ENCODE measurements at regions not wholly inside any gene's neighbourhood (a gene's known extent, or its start where the extent isn't known, plus 50 kb on each side); places are given as distances from the start of the nearest gene placed in this dataset.

DNA sequence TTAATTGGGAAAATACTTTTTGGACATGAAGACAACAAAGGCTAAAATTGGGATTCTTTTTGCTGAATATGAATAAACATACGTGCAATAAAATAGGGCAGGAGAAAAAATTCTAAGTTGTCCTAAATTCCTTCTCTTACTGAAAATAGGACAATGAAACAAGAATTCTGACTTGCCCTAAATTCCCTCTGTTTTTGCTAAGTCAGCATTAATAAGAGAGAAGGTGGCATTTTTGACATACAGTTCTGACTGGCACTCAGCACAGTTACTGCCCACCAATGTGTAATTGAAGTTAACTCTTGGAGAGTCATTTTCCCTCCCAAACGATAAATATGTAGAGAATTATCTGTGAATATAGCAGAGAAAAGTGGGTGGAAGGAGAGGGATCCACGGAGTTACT is 1021.1 kb upstream of the CDH8 start:
- WGBS, 2 donors = 82 to 85% methylated on average over 3 of the region's 3 CpGs

DNA sequence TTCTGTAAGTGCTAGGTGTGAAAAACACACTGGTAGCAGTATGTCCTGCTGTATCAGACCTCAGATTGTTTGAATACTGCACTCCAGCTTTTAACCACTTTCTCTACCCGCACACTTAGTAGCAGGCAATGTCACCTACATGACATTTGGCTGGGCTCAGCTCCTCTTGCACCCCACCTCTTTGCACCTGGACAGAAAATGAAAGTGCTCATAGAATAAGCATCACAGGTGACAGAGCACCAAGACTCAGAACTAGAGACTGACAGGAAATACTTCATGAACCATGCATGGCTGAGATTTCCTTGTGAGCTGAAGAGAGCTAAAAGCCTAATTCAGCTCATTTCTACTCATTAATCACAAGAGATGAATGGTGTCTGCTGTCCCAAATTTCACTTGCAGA is 1014.2 kb upstream of the CDH8 start:
- WGBS, 2 donors = 55 to 79% methylated on average over 1 of the region's 1 CpG
- Histone ChIP-seq H3K4me1 (no peaks in the 10 kb centered on the region), H3K27ac (no peak overlapping the region), H3K9me3 (no peaks in the 10 kb centered on the region), H3K4me3 (replicated peaks in 1 of 3) (no peak overlapping the region), H3K36me3 (no peaks in the 10 kb centered on the region), H3K27me3 (no peaks in the 10 kb centered on the region)
- TF ChIP-seq, protein P1, sequence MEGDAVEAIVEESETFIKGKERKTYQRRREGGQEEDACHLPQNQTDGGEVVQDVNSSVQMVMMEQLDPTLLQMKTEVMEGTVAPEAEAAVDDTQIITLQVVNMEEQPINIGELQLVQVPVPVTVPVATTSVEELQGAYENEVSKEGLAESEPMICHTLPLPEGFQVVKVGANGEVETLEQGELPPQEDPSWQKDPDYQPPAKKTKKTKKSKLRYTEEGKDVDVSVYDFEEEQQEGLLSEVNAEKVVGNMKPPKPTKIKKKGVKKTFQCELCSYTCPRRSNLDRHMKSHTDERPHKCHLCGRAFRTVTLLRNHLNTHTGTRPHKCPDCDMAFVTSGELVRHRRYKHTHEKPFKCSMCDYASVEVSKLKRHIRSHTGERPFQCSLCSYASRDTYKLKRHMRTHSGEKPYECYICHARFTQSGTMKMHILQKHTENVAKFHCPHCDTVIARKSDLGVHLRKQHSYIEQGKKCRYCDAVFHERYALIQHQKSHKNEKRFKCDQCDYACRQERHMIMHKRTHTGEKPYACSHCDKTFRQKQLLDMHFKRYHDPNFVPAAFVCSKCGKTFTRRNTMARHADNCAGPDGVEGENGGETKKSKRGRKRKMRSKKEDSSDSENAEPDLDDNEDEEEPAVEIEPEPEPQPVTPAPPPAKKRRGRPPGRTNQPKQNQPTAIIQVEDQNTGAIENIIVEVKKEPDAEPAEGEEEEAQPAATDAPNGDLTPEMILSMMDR (IDR thresholded peaks at IDR 0.05) = no peak
- no peak for TF ChIP-seq POLR2A (IDR thresholded peaks at IDR 0.05)
- intact Hi-C loops (cut with DNase I) = no loop called here
- DNase-seq = no peak

More for the DNA sequence above, 1021.1 kb upstream of the CDH8 start:
- Histone ChIP-seq H3K27ac (no peak overlapping the region), H3K4me1 (no peaks in the 10 kb centered on the region), H3K9me3 (no peaks in the 10 kb centered on the region), H3K4me3 (replicated peaks in 1 of 3) (no peak overlapping the region), H3K36me3 (no peaks in the 10 kb centered on the region), H3K27me3 (no peaks in the 10 kb centered on the region)
- intact Hi-C loops (cut with DNase I) = no loop called here
- no peak for DNase-seq
- TF ChIP-seq POLR2A (IDR thresholded peaks at IDR 0.05) = no peak
- TF ChIP-seq, protein P1 (IDR thresholded peaks at IDR 0.05) = no peak

- no peak for DNase-seq
- WGBS, 2 donors = 78 to 82% methylated on average over 7 of the region's 7 CpGs
- H3K27me3 ChIP-seq = no peaks in the 10 kb centered on the region
- H3K36me3 ChIP-seq = no peaks in the 10 kb centered on the region
- intact Hi-C loops (cut with DNase I) = no loop called here
- no peak overlapping the region for H3K4me3 ChIP-seq (replicated peaks in 1 of 3)
- H3K9me3 ChIP-seq = no peaks in the 10 kb centered on the region
- H3K4me1 ChIP-seq = no peaks in the 10 kb centered on the region
- no peak for TF ChIP-seq POLR2A (IDR thresholded peaks at IDR 0.05)
- TF ChIP-seq, protein P1 (IDR thresholded peaks at IDR 0.05) = no peak
- H3K27ac ChIP-seq = no peak overlapping the region
These were observed 1002.3 kb upstream of the CDH8 start for GRCh38 chr16:63038397-63039106.

GRCh38 chr16:63037761-63038396 is 1001.6 kb upstream of the CDH8 start:
- no peaks in the 10 kb centered on the region for H3K27me3 ChIP-seq
- 64 to 81% methylated on average over 1 of the region's 1 CpG for WGBS, 2 donors
- DNase-seq = no peak
- H3K4me3 ChIP-seq (replicated peaks in 1 of 3) = no peak overlapping the region
- H3K9me3 ChIP-seq = no peaks in the 10 kb centered on the region
- no peaks in the 10 kb centered on the region for H3K4me1 ChIP-seq
- TF ChIP-seq, protein P1 (IDR thresholded peaks at IDR 0.05) = no peak
- TF ChIP-seq POLR2A (IDR thresholded peaks at IDR 0.05) = no peak
- H3K27ac ChIP-seq = no peak overlapping the region
- intact Hi-C loops (cut with DNase I) = no loop called here
- H3K36me3 ChIP-seq = no peaks in the 10 kb centered on the region

DNA sequence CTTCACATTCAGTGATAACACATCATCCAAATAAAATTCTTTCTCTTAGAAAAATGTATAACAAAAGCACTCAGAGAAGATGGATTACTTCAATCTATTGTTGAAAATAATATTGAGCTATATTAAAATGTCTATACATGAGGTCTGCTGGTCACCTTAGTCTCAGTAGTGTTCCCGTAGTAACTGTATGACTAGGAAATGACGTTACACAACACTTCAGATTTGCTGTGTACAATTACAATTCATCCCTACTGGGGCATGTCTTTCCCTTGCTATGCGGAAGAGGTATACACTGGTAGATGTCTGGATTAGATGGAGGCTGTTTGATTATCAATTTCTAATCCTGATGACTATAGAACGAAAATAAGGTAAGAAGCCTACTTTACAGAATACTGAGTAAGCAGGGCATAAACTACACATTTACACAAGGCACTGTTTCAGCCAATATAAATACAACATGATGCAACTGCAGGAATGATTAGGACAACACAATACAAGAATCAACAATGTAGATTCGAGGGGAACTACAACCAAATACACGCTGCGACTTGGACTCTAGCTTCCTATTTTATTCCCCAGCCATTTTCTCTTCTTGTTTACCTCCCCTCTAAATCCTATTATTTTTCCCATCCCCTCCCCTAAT is 982.5 kb upstream of the CDH8 start:
- TF ChIP-seq, protein P1 (IDR thresholded peaks at IDR 0.05) = no peak
- DNase-seq = no peak
- H3K4me3 ChIP-seq (replicated peaks in 1 of 3) = no peak overlapping the region
- intact Hi-C loops (cut with DNase I) = no loop called here
- no peak overlapping the region for H3K27ac ChIP-seq
- no peaks in the 10 kb centered on the region for H3K27me3 ChIP-seq
- no peaks in the 10 kb centered on the region for H3K36me3 ChIP-seq
- no peaks in the 10 kb centered on the region for H3K9me3 ChIP-seq
- 91 to 93% methylated on average over 7 of the region's 7 CpGs for WGBS, 2 donors
- no peaks in the 10 kb centered on the region for H3K4me1 ChIP-seq

All from thyroid gland (tissue), 4 donors.